Keratinocyte (primary cell): ENCODE measurements at regions not wholly inside any gene's neighbourhood (a gene's known extent, or its start where the extent isn't known, plus 50 kb on each side); places are given as distances from the start of the nearest gene placed in this dataset.

Experiments used
- DNase-seq: peaks from one replicate; pipeline ENCODE4 v3.0.0-alpha.2; 2011; ENCODE audit warnings: low read depth, missing footprints, low spot score
- FAIRE-seq: peaks from 2 replicates; lab custom pipeline; 2011; peaks lifted over from hg19 to GRCh38; lab: Jason Lieb, UNC
- H2AFZ ChIP-seq: 2 replicates; pipeline ENCODE4 v1.6.0; 2012; ENCODE audit warnings: low read length, control low read depth, inconsistent platforms; ENCODE audit not compliant: control insufficient read depth
- H3K27ac ChIP-seq: 2 replicates; pipeline ENCODE4 v1.5.1; 2011; ENCODE audit warnings: low read length; ENCODE audit not compliant: control insufficient read depth, insufficient read depth
- H3K27me3 ChIP-seq: 3 replicates; pipeline ENCODE4 v1.6.0; 2011; ENCODE audit warnings: low read length; ENCODE audit not compliant: control insufficient read depth, insufficient read depth; ENCODE audit errors: extremely low read depth
- H3K36me3 ChIP-seq, 2 experiments: 2 replicates in 1 of 2; 3 replicates in 1 of 2; pipeline ENCODE4 v1.5.1; 2011; ENCODE audit warnings: low read length in 2 of 2, mild to moderate bottlenecking in 1 of 2; ENCODE audit not compliant: control insufficient read depth in 2 of 2, insufficient read depth in 2 of 2; ENCODE audit errors: extremely low read depth in 1 of 2
- H3K4me1 ChIP-seq: 3 replicates; pipeline ENCODE4 v1.5.1; 2011; ENCODE audit warnings: low read length; ENCODE audit not compliant: control insufficient read depth, insufficient read depth; ENCODE audit errors: extremely low read depth
- H3K4me2 ChIP-seq: 3 replicates; pipeline ENCODE4 v1.6.0; 2011; ENCODE audit warnings: low read depth, low read length; ENCODE audit not compliant: control insufficient read depth, insufficient read depth; ENCODE audit errors: extremely low read depth
- H3K4me3 ChIP-seq, 3 experiments: fragments of 200-600 bp in 1 of 3; sonication (generic) in 1 of 3; 2 replicates in 2 of 3; 3 replicates in 1 of 3; pipeline ENCODE4 v1.5.1; 2011 to 2016; ENCODE audit warnings: low read length in 3 of 3, mild to moderate bottlenecking in 3 of 3, control low read depth in 2 of 3, inconsistent platforms in 1 of 3, low read depth in 1 of 3, mixed read lengths in 1 of 3, mixed run types in 1 of 3, moderate library complexity in 1 of 3; ENCODE audit not compliant: control insufficient read depth in 2 of 3, insufficient read depth in 2 of 3; ENCODE audit errors: extremely low read depth in 1 of 3
- H3K79me2 ChIP-seq: 2 replicates; pipeline ENCODE4 v1.6.0; 2012; ENCODE audit warnings: low read length; ENCODE audit not compliant: control insufficient read depth, insufficient read depth
- H3K9ac ChIP-seq: 3 replicates; pipeline ENCODE4 v1.6.0; 2011; ENCODE audit warnings: low read length; ENCODE audit not compliant: control insufficient read depth, insufficient read depth; ENCODE audit errors: extremely low read depth
- H3K9me1 ChIP-seq: 3 replicates; pipeline ENCODE4 v1.6.0; 2011; ENCODE audit warnings: low read length; ENCODE audit not compliant: control insufficient read depth, insufficient read depth; ENCODE audit errors: extremely low read depth
- H3K9me3 ChIP-seq: 2 replicates; pipeline ENCODE4 v1.5.1; 2012; ENCODE audit warnings: low read depth, low read length; ENCODE audit not compliant: control insufficient read depth
- H4K20me1 ChIP-seq: 3 replicates; pipeline ENCODE4 v1.6.0; 2011; ENCODE audit warnings: low read length; ENCODE audit not compliant: control insufficient read depth, insufficient read depth; ENCODE audit errors: extremely low read depth
- CTCF ChIP-seq, 3 experiments: IDR thresholded peaks in 1 of 3; conservative IDR thresholded peaks in 1 of 3; optimal IDR thresholded peaks in 1 of 3; 2 replicates in 2 of 3; 3 replicates in 1 of 3; pipeline versions ENCODE3 to v1.5.1; 2011; ENCODE audit warnings: low read length in 3 of 3, mild to moderate bottlenecking in 3 of 3, moderate library complexity in 2 of 3, control low read depth in 1 of 3, inconsistent platforms in 1 of 3; ENCODE audit not compliant: insufficient read depth in 2 of 3; ENCODE audit errors: extremely low read depth in 1 of 3
- EZH2 ChIP-seq: IDR thresholded peaks from one replicate; pipeline ENCODE4 v1.6.1; 2012; ENCODE audit warnings: inconsistent platforms, mild to moderate bottlenecking, low read length, moderate library complexity
- dilution Hi-C: fragments of 300-500 bp; cut with MboI; formaldehyde crosslinking; loops from one replicate; pipeline ENCODE4 v1.7.0; 2020; ENCODE audit warnings: low sequenced_read_pairs; ENCODE audit not compliant: extremely low pct_ligation_motif_present

- Histone ChIP-seq H3K27ac (no peak overlapping the region), H3K9me1 (no peaks in the 10 kb centered on the region), H3K9me3 (no peaks in the 10 kb centered on the region), H3K27me3 (no peaks in the 10 kb centered on the region), H3K4me3 (no peak overlapping the region), H2AFZ (no peak overlapping the region), H3K4me2 (no peak overlapping the region), H3K4me1 (no peaks in the 10 kb centered on the region), H3K36me3 (no peaks in the 10 kb centered on the region), H3K9ac (no peak overlapping the region), H3K79me2 (no peaks in the 10 kb centered on the region), H4K20me1 (no peaks in the 10 kb centered on the region)
- no peak for FAIRE-seq
- DNase-seq: no peak
- TF ChIP-seq EZH2 (no peak), CTCF (optimal IDR thresholded peaks at IDR 0.05 in 1 of 3, IDR thresholded peaks at IDR 0.05 in 1 of 3, conservative IDR thresholded peaks at IDR 0.05 in 1 of 3; ENCODE audit: extremely low read depth in 1 of 3, insufficient read depth in 2 of 3, low read length in 3 of 3) (no peak)
- dilution Hi-C loops: no loop called here
These were observed 183.7 kb upstream of the COPS8 start for GRCh38 chr2:236901956-236902355.

GRCh38 chr2:236903978-236904377 lies 181.7 kb upstream of the COPS8 start:
- Histone ChIP-seq H3K9ac (no peak overlapping the region), H3K27ac (no peak overlapping the region), H3K9me1 (no peaks in the 10 kb centered on the region), H3K4me1 (no peaks in the 10 kb centered on the region), H3K9me3 (no peaks in the 10 kb centered on the region), H4K20me1 (no peaks in the 10 kb centered on the region), H3K4me3 (no peak overlapping the region), H3K79me2 (no peaks in the 10 kb centered on the region), H3K4me2 (no peak overlapping the region), H3K27me3 (no peaks in the 10 kb centered on the region), H3K36me3 (no peaks in the 10 kb centered on the region), H2AFZ (no peak overlapping the region)
- no peak for DNase-seq
- dilution Hi-C loops: no loop called here
- FAIRE-seq: no peak
- no peak for TF ChIP-seq EZH2
- no peak for TF ChIP-seq CTCF (optimal IDR thresholded peaks at IDR 0.05 in 1 of 3, IDR thresholded peaks at IDR 0.05 in 1 of 3, conservative IDR thresholded peaks at IDR 0.05 in 1 of 3; ENCODE audit: extremely low read depth in 1 of 3, insufficient read depth in 2 of 3, low read length in 3 of 3)
